ENCODE measurements at regions not wholly inside any gene's neighbourhood (a gene's known extent, or its start where the extent isn't known, plus 50 kb on each side); places are given as distances from the start of the nearest gene placed in this dataset.

- H3K79me2 ChIP-seq (ENCODE audit: insufficient read depth, low read length), result no peaks in the 10 kb centered on the region
- DNase-seq, result no peak
- peaks cover 2% of the 10 kb centered on the region for H4K20me1 ChIP-seq (ENCODE audit: insufficient read depth, low read length)
- H3K27ac ChIP-seq (ENCODE audit: low read length), result no peak overlapping the region
- no peak for ATAC-seq (ENCODE audit: insufficient read depth, low read depth)
- no peaks in the 10 kb centered on the region for H3K4me1 ChIP-seq (ENCODE audit: insufficient read depth, low read length)
- no peaks in the 10 kb centered on the region for H3K9me3 ChIP-seq (ENCODE audit: insufficient read depth, low read length, severe bottlenecking)
- H2AFZ ChIP-seq (ENCODE audit: low read depth, low read length), result no peak overlapping the region
- no peak overlapping the region for H3K4me3 ChIP-seq (ENCODE audit: low read depth in 1 of 2, low read length in 2 of 2)
- no peaks in the 10 kb centered on the region for H3K36me3 ChIP-seq (ENCODE audit: insufficient read depth, low read length)
- H3K27me3 ChIP-seq (ENCODE audit: insufficient read depth, low read length, poor library complexity), result peaks cover 10% of the 10 kb centered on the region
- TF ChIP-seq EZH2 (IDR thresholded peaks at IDR 0.05; ENCODE audit: borderline replicate concordance, low read depth, low read length, severe bottlenecking), result no peak
- no peak for TF ChIP-seq CTCF (IDR thresholded peaks at IDR 0.05; ENCODE audit: borderline replicate concordance, extremely low read depth, low read length, poor library complexity, severe bottlenecking)
- no peak overlapping the region for H3K9ac ChIP-seq (ENCODE audit: low read depth, low read length)
- H3K4me2 ChIP-seq (ENCODE audit: insufficient read depth, low read length), result no peak overlapping the region
Measured at GRCh38 chr1:204801211-204801610, 69.5 kb upstream of the NFASC start.

- Histone ChIP-seq H3K27ac (ENCODE audit: low read length) (no peak overlapping the region), H3K9me3 (ENCODE audit: insufficient read depth, low read length, severe bottlenecking) (no peaks in the 10 kb centered on the region), H4K20me1 (ENCODE audit: insufficient read depth, low read length) (peaks cover 2% of the 10 kb centered on the region), H3K79me2 (ENCODE audit: insufficient read depth, low read length) (no peaks in the 10 kb centered on the region), H3K4me3 (ENCODE audit: low read depth in 1 of 2, low read length in 2 of 2) (no peak overlapping the region), H3K27me3 (ENCODE audit: insufficient read depth, low read length, poor library complexity) (peaks cover 10% of the 10 kb centered on the region), H3K4me1 (ENCODE audit: insufficient read depth, low read length) (peaks cover 13% of the 10 kb centered on the region), H2AFZ (ENCODE audit: low read depth, low read length) (no peak overlapping the region), H3K36me3 (ENCODE audit: insufficient read depth, low read length) (no peaks in the 10 kb centered on the region), H3K9ac (ENCODE audit: low read depth, low read length) (no peak overlapping the region), H3K4me2 (ENCODE audit: insufficient read depth, low read length) (no peak overlapping the region)
- no peak for DNase-seq
- TF ChIP-seq CTCF (IDR thresholded peaks at IDR 0.05; ENCODE audit: borderline replicate concordance, extremely low read depth, low read length, poor library complexity, severe bottlenecking) (no peak), EZH2 (IDR thresholded peaks at IDR 0.05; ENCODE audit: borderline replicate concordance, low read depth, low read length, severe bottlenecking) (no peak)
- ATAC-seq (ENCODE audit: insufficient read depth, low read depth), result no peak
Measured at GRCh38 chr1:204802401-204803175, 68.1 kb upstream of the NFASC start.

GRCh38 chr1:204803607-204804006 is 67.1 kb upstream of the NFASC start:
- Histone ChIP-seq H3K4me1 (ENCODE audit: insufficient read depth, low read length) (peaks cover 13% of the 10 kb centered on the region), H3K27me3 (ENCODE audit: insufficient read depth, low read length, poor library complexity) (peaks cover 10% of the 10 kb centered on the region), H3K9ac (ENCODE audit: low read depth, low read length) (no peak overlapping the region), H4K20me1 (ENCODE audit: insufficient read depth, low read length) (0 out of 2 replicates have a peak, but pooled peaks cover 2% of the 10 kb centered on the region), H3K4me3 (ENCODE audit: low read depth in 1 of 2, low read length in 2 of 2) (no peak overlapping the region), H3K4me2 (ENCODE audit: insufficient read depth, low read length) (no peak overlapping the region), H3K36me3 (ENCODE audit: insufficient read depth, low read length) (no peaks in the 10 kb centered on the region), H3K9me3 (ENCODE audit: insufficient read depth, low read length, severe bottlenecking) (no peaks in the 10 kb centered on the region), H3K27ac (ENCODE audit: low read length) (no peak overlapping the region), H3K79me2 (ENCODE audit: insufficient read depth, low read length) (no peaks in the 10 kb centered on the region), H2AFZ (ENCODE audit: low read depth, low read length) (no peak overlapping the region)
- no peak for ATAC-seq (ENCODE audit: insufficient read depth, low read depth)
- DNase-seq, result no peak
- no peak for TF ChIP-seq CTCF (IDR thresholded peaks at IDR 0.05; ENCODE audit: borderline replicate concordance, extremely low read depth, low read length, poor library complexity, severe bottlenecking)
- TF ChIP-seq EZH2 (IDR thresholded peaks at IDR 0.05; ENCODE audit: borderline replicate concordance, low read depth, low read length, severe bottlenecking), result no peak
